Kidney glomerular epithelial cell (primary cell): ENCODE measurements at regions not wholly inside any gene's neighbourhood (a gene's known extent, or its start where the extent isn't known, plus 50 kb on each side); places are given as distances from the start of the nearest gene placed in this dataset.

ENCODE experiments used
- DNase-seq: peaks from one replicate; lab custom pipeline; 2025; lab: John Stamatoyannopoulos, UW

GRCh38 chr3:144380849-144381248 lies 409.2 kb downstream of the DIPK2A start:
- DNase-seq, result no peak

GRCh38 chr3:144381607-144382006 lies 410.0 kb downstream of the DIPK2A start:
- no peak for DNase-seq

- DNase-seq, result peak; percentile 7
Observed at GRCh38 chr3:144384241-144384979, 412.8 kb downstream of the DIPK2A start.

GRCh38 chr3:144390786-144391185 lies 419.2 kb downstream of the DIPK2A start:
- DNase-seq, result no peak

GRCh38 chr3:144391236-144391635 lies 419.6 kb downstream of the DIPK2A start:
- no peak for DNase-seq

- DNase-seq, result peak; percentile 53
Observed at GRCh38 chr3:144394032-144394431, 422.4 kb downstream of the DIPK2A start.

- no peak for DNase-seq
Observed at GRCh38 chr3:144402430-144402829, 430.8 kb downstream of the DIPK2A start.

GRCh38 chr3:144403040-144403457 lies 431.4 kb downstream of the DIPK2A start:
- DNase-seq, result peak; percentile 4

- DNase-seq, result no peak
Observed at GRCh38 chr3:144407335-144407734, 435.7 kb downstream of the DIPK2A start.

- no peak for DNase-seq
Observed at GRCh38 chr3:144409319-144409718, 437.7 kb downstream of the DIPK2A start.

- DNase-seq, result no peak
Observed at GRCh38 chr3:144413068-144413467, 441.4 kb downstream of the DIPK2A start.

GRCh38 chr3:144415492-144415891 lies 443.9 kb downstream of the DIPK2A start:
- no peak for DNase-seq

GRCh38 chr3:144424606-144425005 lies 453.0 kb downstream of the DIPK2A start:
- DNase-seq, result no peak

GRCh38 chr3:144426366-144426765 lies 454.7 kb downstream of the DIPK2A start:
- no peak for DNase-seq

GRCh38 chr3:144426967-144427366 lies 455.3 kb downstream of the DIPK2A start:
- no peak for DNase-seq

- DNase-seq, result no peak
Observed at GRCh38 chr3:144429719-144430121, 458.1 kb downstream of the DIPK2A start.

GRCh38 chr3:144431134-144431533 lies 459.5 kb downstream of the DIPK2A start:
- no peak for DNase-seq

- DNase-seq, result no peak
Observed at GRCh38 chr3:144433006-144433405, 461.4 kb downstream of the DIPK2A start.

GRCh38 chr3:144437989-144438388 lies 466.4 kb downstream of the DIPK2A start:
- no peak for DNase-seq

- DNase-seq, result no peak
Observed at GRCh38 chr3:144444061-144444460, 472.4 kb downstream of the DIPK2A start.

- no peak for DNase-seq
Observed at GRCh38 chr3:144444546-144444945, 472.9 kb downstream of the DIPK2A start.

GRCh38 chr3:144455841-144456440 lies 484.3 kb downstream of the DIPK2A start:
- no peak for DNase-seq

GRCh38 chr3:144457758-144458157 lies 486.1 kb downstream of the DIPK2A start:
- no peak for DNase-seq

GRCh38 chr3:144458283-144458682 lies 486.7 kb downstream of the DIPK2A start:
- DNase-seq, result no peak
